Glutamatergic neuron (in vitro differentiated cells): ENCODE measurements at regions not wholly inside any gene's neighbourhood (a gene's known extent, or its start where the extent isn't known, plus 50 kb on each side); places are given as distances from the start of the nearest gene placed in this dataset.

Experiments
- DNase-seq: peaks from one replicate; pipeline ENCODE4 v3.0.0; 2022
- H3K27ac Mint-ChIP-seq: one replicate; pipeline ENCODE4 v1.8.0; 2020; ENCODE audit warnings: mild to moderate bottlenecking, mixed read lengths, inconsistent platforms; ENCODE audit not compliant: unreplicated experiment
- H3K27me3 Mint-ChIP-seq: one replicate; pipeline ENCODE4 v1.8.0; 2020; ENCODE audit warnings: mild to moderate bottlenecking, moderate library complexity, mixed read lengths, inconsistent platforms; ENCODE audit not compliant: unreplicated experiment
- H3K36me3 Mint-ChIP-seq: one replicate; pipeline ENCODE4 v1.8.0; 2020; ENCODE audit warnings: mild to moderate bottlenecking, mixed read lengths, inconsistent platforms; ENCODE audit not compliant: unreplicated experiment
- H3K4me1 Mint-ChIP-seq: one replicate; pipeline ENCODE4 v1.8.0; 2020; ENCODE audit warnings: mild to moderate bottlenecking, low read depth, mixed read lengths, inconsistent platforms; ENCODE audit not compliant: unreplicated experiment
- H3K4me3 Mint-ChIP-seq: one replicate; pipeline ENCODE4 v1.8.0; 2020; ENCODE audit warnings: mild to moderate bottlenecking, mixed read lengths, inconsistent platforms; ENCODE audit not compliant: unreplicated experiment
- H3K9me3 Mint-ChIP-seq: one replicate; pipeline ENCODE4 v1.8.0; 2020; ENCODE audit warnings: mild to moderate bottlenecking, moderate library complexity, mixed read lengths, inconsistent platforms; ENCODE audit not compliant: unreplicated experiment
- TF ChIP-seq, protein P1 (sequence below): fragments of 200-600 bp; sonication (generic); IDR thresholded peaks from one replicate; pipeline ENCODE4 v1.5.0; 2021; ENCODE audit not compliant: partially characterized antibody, unreplicated experiment

DNA sequence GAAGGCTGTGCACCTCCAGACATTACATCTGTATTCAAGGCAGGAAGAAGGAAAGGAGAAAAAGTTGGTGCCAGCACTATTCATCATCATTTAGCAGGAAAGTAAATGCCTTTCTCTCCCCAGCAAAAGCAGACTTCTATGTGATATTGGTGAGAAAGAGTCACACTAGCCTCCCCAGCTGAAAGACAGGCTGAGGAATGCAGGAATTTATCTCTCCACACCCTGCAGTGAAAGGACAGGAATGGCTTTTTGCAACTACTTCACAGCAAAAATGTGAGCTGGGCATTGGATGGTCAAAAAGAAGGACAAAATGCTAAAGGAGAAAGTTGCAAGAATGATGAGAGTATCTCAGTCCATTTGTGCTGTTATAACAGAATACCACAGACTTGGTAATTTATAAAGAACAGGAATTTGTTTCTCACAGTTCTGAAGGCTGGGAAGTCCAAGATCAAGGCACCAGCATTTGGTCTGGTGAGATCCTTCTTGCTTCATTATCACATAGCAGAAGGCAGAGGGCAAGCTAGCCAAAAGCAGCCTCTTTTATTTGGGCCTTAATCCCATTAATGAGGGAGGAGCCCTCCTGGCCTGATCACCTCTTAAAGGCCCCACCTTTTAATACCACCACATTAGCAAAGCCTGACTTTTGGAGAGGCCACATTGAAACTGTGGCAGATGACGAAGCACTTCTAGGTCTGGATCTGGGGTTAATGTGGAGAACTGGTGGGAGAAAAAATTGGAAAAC is 388.1 kb upstream of the SLC14A2 start:
- no peaks in the 10 kb centered on the region for H3K4me1 Mint-ChIP-seq
- TF ChIP-seq, protein P1, sequence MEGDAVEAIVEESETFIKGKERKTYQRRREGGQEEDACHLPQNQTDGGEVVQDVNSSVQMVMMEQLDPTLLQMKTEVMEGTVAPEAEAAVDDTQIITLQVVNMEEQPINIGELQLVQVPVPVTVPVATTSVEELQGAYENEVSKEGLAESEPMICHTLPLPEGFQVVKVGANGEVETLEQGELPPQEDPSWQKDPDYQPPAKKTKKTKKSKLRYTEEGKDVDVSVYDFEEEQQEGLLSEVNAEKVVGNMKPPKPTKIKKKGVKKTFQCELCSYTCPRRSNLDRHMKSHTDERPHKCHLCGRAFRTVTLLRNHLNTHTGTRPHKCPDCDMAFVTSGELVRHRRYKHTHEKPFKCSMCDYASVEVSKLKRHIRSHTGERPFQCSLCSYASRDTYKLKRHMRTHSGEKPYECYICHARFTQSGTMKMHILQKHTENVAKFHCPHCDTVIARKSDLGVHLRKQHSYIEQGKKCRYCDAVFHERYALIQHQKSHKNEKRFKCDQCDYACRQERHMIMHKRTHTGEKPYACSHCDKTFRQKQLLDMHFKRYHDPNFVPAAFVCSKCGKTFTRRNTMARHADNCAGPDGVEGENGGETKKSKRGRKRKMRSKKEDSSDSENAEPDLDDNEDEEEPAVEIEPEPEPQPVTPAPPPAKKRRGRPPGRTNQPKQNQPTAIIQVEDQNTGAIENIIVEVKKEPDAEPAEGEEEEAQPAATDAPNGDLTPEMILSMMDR, result no peak
- DNase-seq, result no peak
- H3K27me3 Mint-ChIP-seq, result no peaks in the 10 kb centered on the region
- H3K27ac Mint-ChIP-seq, result no peak overlapping the region
- H3K36me3 Mint-ChIP-seq, result no peaks in the 10 kb centered on the region
- no peak overlapping the region for H3K4me3 Mint-ChIP-seq
- H3K9me3 Mint-ChIP-seq, result no peaks in the 10 kb centered on the region

DNA sequence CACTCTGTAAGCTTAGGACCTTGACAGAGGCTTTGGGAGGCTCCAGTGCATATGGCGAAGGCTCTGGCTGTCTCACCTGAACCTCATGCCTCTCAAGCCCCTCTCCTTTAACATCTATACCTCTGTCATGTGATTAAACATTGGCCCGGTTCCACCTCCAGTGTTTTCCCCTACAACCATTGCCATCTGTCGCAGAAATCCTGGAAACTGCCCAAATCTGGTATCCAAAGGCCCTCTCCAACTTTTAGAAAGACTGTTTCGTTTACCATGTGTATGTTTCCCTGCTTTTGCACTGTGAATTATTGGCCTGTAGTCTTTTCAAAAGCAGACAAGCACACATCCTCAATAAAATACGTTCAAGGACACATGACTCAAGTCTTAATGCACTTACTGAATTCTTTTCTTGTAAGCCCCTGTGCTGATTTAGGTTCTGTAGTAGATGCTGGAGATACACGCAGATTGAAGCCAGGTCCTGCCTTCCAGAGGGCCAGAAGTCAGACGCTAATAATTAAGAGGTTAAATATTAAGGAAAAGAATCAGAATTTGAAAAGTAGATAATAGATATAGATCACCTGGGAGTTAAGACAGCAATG is 386.4 kb upstream of the SLC14A2 start:
- Mint-ChIP-seq H3K27me3 (no peaks in the 10 kb centered on the region), H3K27ac (no peak overlapping the region), H3K4me1 (no peaks in the 10 kb centered on the region), H3K9me3 (no peaks in the 10 kb centered on the region), H3K36me3 (no peaks in the 10 kb centered on the region), H3K4me3 (no peak overlapping the region)
- TF ChIP-seq, protein P1, result no peak
- no peak for DNase-seq

DNA sequence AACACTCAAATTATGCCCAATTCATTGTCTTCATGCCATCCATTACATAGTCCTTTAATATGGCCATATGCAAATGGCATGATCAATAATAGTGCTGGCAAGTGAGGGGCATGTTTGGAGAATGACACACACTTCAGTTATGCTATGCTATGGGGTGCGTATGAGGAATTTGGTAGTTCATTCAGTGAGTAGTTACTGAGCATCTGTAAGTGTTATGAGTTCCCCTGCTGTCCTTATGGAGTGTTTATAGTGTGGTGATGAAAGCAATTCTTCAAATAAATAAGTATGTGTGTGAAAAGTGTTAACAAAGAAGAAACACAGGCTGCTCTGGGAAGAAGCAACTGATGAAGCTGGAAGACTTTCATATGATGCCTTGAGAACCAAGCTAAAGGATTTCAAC is 383.7 kb upstream of the SLC14A2 start:
- no peak for DNase-seq
- H3K4me1 Mint-ChIP-seq, result no peaks in the 10 kb centered on the region
- H3K4me3 Mint-ChIP-seq, result no peak overlapping the region
- no peaks in the 10 kb centered on the region for H3K27me3 Mint-ChIP-seq
- H3K9me3 Mint-ChIP-seq, result no peaks in the 10 kb centered on the region
- no peak overlapping the region for H3K27ac Mint-ChIP-seq
- TF ChIP-seq, protein P1, result no peak
- no peaks in the 10 kb centered on the region for H3K36me3 Mint-ChIP-seq

DNA sequence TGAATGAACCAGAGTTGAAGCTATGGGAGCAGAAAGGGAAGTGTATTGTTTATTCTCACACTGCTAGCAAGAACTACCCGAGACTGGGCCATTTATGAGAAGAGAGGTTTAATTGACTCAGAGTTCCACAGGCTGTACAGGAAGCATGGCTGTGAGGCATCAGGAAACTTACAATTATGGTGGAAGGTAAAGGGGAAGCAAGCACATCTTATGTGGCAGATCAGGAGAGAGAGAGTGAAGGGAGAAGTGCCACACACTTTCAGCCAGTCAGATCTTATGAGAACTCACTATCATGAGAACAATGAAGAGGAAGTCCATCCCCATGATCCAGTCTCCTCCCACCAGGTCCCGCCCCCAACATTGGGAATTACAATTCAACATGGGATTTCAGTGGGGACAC is 383.2 kb upstream of the SLC14A2 start:
- Mint-ChIP-seq H3K27me3 (no peaks in the 10 kb centered on the region), H3K9me3 (no peaks in the 10 kb centered on the region), H3K36me3 (no peaks in the 10 kb centered on the region), H3K27ac (no peak overlapping the region), H3K4me1 (no peaks in the 10 kb centered on the region), H3K4me3 (no peak overlapping the region)
- no peak for DNase-seq
- TF ChIP-seq, protein P1, result no peak

DNA sequence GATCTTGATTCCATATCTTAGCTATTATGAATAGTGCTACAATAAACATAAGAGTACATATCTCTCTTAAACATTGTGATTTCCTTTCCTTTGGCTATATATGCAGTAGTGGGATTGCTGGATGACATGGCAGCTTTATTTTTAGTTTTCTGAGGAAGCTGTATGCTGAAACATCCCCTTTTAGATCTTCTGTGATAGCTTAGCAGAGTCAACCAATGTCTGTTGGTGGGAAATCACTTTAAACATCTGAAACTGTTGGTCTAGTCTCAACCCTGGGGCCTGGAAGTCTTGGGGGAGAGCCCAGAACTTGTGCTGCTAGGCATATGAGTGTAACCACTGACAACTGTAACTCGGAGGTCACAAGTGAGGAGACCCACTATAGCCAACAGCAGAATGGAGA is 378.6 kb upstream of the SLC14A2 start:
- Mint-ChIP-seq H3K27ac (no peak overlapping the region), H3K4me1 (peaks cover 2% of the 10 kb centered on the region), H3K27me3 (no peaks in the 10 kb centered on the region), H3K4me3 (no peak overlapping the region), H3K9me3 (peaks cover 3% of the 10 kb centered on the region), H3K36me3 (no peaks in the 10 kb centered on the region)
- TF ChIP-seq, protein P1, result no peak
- DNase-seq, result no peak
